ENCODE measurements at regions not wholly inside any gene's neighbourhood (a gene's known extent, or its start where the extent isn't known, plus 50 kb on each side); places are given as distances from the start of the nearest gene placed in this dataset.

DNA sequence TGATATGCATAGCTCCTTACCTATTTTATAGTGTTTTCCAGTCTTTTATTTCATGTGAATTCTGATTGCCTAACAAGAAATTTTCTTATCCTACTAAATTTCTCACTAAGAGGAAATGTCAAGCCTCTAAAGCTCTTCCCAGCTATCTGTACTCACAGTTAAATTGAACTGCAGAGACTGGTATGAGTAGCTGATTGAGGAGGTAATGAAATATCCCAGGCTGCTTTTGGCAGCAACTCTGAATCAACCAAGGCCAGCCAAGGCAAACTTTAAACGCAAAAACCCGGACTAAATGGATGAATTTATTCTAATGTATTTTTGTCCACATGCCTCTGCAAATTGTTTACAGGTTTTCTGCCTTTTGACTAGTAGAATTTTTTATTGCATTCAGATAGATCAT, 119.1 kb upstream of the PMCH start (continued):
- TF ChIP-seq POLR2A (IDR thresholded peaks at IDR 0.05; ENCODE audit: control extremely low read depth in 1 of 2, low read depth in 2 of 2, low read length in 2 of 2) (no peak), TEAD4 (IDR thresholded peaks at IDR 0.05; ENCODE audit: low read depth, low read length) (no peak), CEBPB (IDR thresholded peaks at IDR 0.05; ENCODE audit: low read depth, low read length) (no peak), GABPA (IDR thresholded peaks at IDR 0.05; ENCODE audit: borderline replicate concordance, insufficient read depth, low read length) (no peak)
- TF ChIP-seq, protein P1, sequence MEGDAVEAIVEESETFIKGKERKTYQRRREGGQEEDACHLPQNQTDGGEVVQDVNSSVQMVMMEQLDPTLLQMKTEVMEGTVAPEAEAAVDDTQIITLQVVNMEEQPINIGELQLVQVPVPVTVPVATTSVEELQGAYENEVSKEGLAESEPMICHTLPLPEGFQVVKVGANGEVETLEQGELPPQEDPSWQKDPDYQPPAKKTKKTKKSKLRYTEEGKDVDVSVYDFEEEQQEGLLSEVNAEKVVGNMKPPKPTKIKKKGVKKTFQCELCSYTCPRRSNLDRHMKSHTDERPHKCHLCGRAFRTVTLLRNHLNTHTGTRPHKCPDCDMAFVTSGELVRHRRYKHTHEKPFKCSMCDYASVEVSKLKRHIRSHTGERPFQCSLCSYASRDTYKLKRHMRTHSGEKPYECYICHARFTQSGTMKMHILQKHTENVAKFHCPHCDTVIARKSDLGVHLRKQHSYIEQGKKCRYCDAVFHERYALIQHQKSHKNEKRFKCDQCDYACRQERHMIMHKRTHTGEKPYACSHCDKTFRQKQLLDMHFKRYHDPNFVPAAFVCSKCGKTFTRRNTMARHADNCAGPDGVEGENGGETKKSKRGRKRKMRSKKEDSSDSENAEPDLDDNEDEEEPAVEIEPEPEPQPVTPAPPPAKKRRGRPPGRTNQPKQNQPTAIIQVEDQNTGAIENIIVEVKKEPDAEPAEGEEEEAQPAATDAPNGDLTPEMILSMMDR (IDR thresholded peaks at IDR 0.05; ENCODE audit: control extremely low read depth in 1 of 3, insufficient read depth in 1 of 3, low read depth in 1 of 3, low read length in 3 of 3) = no peak
- TF ChIP-seq, protein P2, sequence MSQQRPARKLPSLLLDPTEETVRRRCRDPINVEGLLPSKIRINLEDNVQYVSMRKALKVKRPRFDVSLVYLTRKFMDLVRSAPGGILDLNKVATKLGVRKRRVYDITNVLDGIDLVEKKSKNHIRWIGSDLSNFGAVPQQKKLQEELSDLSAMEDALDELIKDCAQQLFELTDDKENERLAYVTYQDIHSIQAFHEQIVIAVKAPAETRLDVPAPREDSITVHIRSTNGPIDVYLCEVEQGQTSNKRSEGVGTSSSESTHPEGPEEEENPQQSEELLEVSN (IDR thresholded peaks at IDR 0.05) = no peak
